GM12878 (cell line): ENCODE measurements at regions not wholly inside any gene's neighbourhood (a gene's known extent, or its start where the extent isn't known, plus 50 kb on each side); places are given as distances from the start of the nearest gene placed in this dataset.

Experiments
- MTA3 ChIP-seq: IDR thresholded peaks from 2 replicates; pipeline ENCODE4 v1.6.1; 2012; ENCODE audit warnings: low read length, inconsistent platforms, borderline replicate concordance
- POLR2AphosphoS5 ChIP-seq: IDR thresholded peaks from 2 replicates; pipeline ENCODE4 v1.6.1; 2011; ENCODE audit warnings: mild to moderate bottlenecking, low read length, inconsistent platforms
- ZNF274 ChIP-seq: IDR thresholded peaks from one replicate; pipeline ENCODE4 v1.8.0; 2011; ENCODE audit not compliant: insufficient read length, insufficient read depth

DNA sequence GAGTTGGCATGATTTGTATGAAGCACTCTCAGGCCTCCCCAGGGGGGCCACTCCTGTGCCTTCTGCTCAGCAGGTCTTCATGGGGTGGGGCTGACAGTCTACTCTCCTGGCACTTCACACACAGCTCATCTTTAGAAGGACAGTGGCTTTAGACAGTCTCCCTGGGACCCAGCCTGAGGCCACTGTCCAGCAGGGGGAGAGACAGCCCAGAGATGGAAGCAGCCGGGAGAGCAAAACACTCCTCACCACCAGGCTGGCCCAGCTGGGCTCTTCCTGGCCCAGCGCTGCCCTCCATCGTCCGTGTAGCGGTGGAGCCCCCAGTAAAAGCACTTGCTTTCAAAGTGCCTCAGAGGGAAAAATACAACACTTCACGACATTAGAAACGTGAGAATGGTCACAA lies 62.0 kb upstream of the CRHR1 start:
- no peak for TF ChIP-seq MTA3
- no peak for TF ChIP-seq ZNF274
- TF ChIP-seq POLR2AphosphoS5, result no peak
